ENCODE measurements at regions not wholly inside any gene's neighbourhood (a gene's known extent, or its start where the extent isn't known, plus 50 kb on each side); places are given as distances from the start of the nearest gene placed in this dataset.
"Not testable (repeated sequence)": the region's sequence is repeated elsewhere in the genome, so short reads cannot be mapped to it uniquely, and the experiment has no call there.

DNA sequence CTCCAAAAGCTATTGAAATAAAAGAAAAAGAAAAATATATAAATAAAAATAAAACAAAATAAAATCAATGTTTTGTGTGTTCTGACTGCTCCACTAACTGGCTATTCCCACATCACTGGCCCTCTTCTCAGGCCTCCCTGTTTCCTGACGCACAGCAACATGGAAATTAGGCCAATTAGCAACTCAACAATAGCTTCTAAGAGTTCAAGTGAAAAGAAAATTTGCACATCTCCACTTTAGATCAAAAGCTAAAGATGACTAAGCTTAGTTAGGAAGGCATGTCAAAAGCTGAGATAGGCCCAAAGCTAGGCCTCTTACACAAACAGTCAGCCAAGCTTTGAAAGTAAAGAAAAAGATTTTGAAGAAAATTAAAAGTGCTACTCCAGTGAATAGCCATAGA lies 200.8 kb downstream of the DUSP6 start:
- no peak for DNase-seq

GRCh38 chr12:89150789-89151188 lies 201.5 kb downstream of the DUSP6 start:
- not testable (repeated sequence) for DNase-seq

DNA sequence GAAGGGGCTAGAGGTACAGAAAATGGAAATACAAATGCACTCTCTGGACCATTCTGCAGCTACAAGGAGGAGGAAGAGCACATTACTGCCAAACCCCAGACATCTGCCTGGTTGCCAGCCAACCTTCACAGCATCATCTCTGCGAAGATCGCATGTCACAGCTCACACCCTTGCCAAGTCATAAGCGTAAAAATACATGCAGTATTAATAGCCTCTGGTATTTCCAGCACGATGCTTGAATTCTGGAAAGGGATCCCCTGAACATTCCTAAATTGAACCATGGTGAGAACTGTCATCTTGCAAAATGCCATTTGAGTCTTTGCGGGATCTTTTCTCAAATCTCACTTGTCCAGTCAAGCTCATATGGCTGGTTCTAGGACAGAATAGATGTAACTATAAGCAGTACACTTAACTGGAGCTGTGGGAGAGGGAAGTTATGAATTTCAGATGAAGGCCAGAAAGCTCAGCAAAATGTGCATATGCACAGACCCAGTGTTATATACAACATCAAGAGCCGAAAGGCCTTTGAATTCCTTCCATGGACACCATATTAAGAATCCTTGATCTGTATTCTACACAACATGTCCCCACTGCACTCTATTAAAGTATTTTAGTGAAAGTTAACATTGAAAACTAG lies 211.6 kb downstream of the DUSP6 start:
- no peak for DNase-seq

DNA sequence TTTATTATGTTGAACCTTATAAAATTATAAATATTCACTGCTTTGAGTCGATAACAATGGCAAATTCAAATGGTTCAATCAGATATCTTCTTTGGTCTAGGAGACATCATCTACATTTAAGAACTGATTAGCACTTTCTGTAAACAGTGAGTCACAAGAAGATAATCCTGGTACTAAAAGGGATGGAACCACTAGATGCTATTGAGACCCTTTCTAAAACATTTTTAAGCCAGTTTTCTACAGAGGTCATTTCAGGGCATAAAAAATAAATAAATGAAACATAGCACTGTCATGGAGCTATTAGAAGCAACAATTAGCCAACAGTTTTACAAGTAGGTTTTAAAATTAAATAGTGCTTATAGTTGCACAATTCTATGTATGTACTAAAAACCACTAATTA lies 212.2 kb downstream of the DUSP6 start:
- DNase-seq = no peak

DNA sequence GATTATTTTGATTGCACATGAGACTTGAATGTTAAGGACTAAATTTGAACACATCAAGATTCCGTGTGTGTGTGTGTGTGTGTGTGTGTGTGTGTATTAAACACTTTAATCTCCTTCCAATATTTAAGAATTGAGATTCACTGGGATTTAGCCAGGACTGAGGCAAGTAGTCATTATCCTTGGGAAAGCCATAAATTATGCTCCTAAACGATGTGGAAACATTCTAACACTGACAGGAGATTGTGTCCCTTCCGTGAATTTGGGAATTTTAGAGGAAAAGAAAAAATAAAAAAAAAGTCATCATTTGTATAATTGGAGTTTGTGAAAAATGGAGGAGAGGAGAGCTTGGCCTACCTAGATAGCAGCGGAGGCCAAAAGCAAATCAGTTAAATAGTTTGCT lies 212.9 kb downstream of the DUSP6 start:
- DNase-seq = no peak

DNA sequence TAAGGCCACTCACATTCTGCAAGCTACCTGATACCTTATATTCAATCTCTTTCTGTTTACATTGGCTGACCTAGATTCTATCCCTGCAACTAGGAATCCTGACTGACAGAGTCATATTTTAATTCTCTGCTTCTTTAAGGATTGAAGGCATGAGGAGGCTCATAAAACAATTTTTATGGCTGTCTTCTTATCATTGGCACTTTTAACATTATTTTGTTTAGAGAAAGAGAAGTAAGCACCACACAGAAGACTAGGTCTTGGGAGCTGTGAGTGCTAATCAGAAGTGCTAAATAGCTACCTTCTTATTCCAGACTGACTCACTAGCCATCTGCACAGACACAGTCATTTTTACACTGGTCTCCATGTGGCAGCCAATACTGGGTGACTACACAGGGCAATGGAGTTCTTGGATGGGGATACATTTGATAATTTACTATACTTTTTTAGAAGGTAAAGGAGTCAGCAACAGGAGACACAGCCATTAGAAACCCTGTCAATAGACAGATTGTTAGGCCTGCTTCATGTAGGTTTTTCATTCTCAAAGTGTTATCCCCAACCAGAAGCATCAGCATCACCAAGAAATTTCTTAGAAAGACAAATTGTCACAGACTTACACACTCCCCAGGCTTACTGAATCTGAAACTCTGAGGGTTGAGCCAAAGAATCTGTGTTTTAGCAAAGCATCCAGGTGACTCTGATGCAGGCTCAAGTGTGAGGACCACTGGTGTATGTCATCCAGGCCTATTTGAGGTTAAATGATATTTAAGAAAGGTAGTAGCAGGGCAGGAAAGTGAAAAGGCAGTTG lies 214.1 kb downstream of the DUSP6 start:
- DNase-seq = peak; percentile 37

GRCh38 chr12:89135976-89136634 lies 216.2 kb downstream of the DUSP6 start:
- DNase-seq = no peak

DNA sequence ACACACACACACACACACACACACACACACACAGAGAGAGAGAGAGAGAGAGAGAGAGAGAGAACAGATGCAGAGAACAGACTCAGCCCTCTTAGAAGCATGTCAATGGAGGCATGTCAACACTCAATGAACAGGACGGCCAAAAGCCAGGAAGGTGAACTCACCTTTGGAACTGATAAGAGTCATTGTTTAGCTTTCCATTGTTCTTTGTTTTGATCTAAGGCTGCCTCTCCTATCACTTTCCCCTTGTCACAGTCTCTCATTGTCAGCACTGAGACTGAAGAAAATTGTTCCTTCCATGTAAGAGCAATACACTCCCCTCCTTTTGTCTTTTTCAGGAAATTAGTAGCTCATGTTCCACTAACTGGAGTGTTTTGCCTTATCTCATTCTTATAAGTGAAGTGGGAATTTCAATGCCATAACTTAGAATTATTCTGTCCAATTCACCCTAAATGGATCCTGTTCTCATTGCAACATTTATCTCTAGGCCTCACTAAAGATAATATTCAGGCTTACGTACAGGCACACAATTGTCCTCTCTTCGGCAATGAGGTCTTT lies 218.0 kb downstream of the DUSP6 start:
- DNase-seq = no peak

- DNase-seq = no peak
Observed at GRCh38 chr12:89129167-89129870, 223.0 kb downstream of the DUSP6 start.

DNA sequence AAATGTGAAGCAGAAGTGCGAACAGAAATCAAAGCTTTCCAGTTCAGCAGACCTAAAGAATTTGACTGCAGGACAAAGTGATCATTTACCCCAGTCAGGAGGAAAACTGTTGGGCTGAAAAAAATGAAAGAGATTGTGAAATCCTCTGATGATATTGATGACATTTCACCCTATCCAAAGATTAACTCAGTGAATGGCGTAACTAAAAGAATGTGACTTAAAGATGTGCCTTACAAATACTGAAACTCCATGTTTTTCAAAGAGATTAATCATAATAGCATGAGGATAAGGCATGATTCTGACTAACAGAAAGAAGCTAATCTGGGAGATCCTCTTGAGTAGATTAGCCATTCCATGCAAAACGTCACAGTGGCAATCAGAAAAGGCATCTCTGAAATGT lies 225.6 kb downstream of the DUSP6 start:
- DNase-seq = no peak

- no peak for DNase-seq
Observed at GRCh38 chr12:89122852-89123251, 229.4 kb downstream of the DUSP6 start.

DNA sequence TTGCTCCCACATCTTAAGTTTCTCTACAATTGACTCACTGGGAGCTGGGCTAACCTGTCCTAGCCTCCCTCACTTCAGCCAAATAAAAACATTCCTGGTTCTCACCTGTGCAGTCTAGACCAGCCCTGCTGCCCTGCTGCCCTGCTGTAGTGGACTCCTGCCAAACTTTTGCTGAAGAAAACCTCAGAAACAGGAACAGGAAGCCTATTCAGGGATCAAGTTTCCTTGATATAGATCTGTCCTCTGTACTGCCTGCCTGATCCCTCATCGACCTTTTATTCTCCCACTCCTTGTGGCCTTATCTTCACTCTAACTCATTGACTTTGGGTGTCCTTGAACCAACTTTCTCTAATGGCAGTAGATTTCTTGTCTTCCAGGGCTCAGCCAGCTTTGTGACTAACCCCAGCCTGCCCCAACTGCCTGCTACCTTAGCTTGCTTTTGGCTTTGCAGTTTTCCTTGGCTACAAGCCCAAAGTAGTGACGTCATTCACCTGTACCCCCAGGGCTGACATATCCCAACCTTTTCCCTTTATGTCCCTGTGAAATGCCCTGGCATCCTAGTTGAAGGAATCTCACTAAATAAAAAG lies 234.8 kb downstream of the DUSP6 start:
- DNase-seq = no peak

DNA sequence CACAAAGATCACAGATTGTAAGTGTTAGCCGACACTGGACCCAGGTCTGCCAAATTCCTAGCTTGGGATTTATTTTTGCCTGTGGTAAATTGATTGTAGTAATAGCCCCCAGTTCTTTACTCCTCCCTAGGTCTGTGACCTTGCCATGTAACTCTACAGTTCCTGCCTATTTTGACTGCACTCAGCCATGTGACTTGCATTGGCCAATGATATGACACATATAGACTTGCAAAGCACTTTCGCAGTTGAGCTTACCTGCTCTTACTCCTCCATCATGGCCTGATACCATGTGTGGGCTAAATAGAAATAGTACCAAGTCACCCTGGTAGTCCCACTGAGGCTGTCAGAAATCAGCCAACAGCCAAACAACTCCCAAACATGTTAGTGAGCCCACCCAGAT lies 240.3 kb downstream of the DUSP6 start:
- DNase-seq = no peak

- no peak for DNase-seq
Observed at GRCh38 chr12:89108265-89108664, 244.0 kb downstream of the DUSP6 start.

DNA sequence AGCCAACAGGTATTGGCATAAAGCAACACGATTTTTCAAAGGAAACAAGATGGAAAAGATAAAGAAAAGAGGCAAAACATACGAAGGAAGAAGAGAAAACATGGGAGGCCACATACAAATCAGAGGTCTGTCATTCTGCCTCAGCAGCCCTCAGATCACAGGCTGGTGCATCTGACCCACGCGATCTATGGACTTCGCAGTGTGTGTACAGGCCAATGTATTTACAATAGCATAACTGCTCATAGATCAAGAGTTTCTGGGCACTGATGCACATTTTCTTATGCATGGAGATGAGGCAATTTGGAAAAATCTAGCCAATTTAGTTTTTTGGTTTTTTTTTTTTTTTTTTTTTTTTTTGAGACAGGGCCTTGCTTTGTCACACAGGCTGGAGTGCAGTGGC lies 245.4 kb downstream of the DUSP6 start:
- no peak for DNase-seq

DNA sequence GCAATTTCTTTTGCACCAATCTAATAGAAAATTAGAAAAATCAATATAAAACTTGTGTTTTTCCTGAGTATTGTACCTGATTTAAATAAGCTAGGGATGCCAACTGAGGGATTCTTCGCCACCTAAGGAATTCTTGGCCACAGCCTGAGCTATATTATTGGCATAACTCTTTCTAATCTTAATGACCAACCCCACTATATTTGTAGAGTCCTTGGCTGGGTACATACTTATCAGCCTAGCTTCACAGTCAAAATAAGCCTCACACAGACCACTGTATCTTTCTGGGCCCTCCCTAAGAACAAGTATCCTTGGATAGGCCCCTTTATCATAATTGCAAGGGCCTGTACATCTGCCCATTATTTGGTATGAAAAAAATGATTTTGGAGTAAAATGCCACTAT lies 247.1 kb downstream of the DUSP6 start:
- no peak for DNase-seq

GRCh38 chr12:89103831-89104230 lies 248.5 kb downstream of the DUSP6 start:
- DNase-seq = no peak

DNA sequence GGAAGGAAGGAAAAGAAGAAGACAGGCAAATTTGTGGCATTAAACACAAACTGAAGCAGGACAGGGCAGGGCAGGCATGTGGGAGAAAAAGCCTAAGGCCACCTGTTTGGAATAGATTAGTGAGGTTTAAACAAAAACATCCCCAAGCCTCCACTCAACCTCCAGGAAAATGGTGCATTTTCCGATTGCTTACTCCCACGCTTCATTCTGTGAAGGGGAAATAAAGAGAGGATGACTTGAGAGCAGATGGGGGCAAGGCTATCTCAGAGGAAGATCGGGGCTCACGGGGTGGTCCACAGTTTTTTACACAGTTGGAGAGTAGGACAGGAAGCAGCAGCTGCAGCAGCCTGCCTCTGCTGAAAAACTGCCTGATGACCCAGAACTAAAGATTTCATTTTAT lies 250.9 kb downstream of the DUSP6 start:
- no peak for DNase-seq

DNA sequence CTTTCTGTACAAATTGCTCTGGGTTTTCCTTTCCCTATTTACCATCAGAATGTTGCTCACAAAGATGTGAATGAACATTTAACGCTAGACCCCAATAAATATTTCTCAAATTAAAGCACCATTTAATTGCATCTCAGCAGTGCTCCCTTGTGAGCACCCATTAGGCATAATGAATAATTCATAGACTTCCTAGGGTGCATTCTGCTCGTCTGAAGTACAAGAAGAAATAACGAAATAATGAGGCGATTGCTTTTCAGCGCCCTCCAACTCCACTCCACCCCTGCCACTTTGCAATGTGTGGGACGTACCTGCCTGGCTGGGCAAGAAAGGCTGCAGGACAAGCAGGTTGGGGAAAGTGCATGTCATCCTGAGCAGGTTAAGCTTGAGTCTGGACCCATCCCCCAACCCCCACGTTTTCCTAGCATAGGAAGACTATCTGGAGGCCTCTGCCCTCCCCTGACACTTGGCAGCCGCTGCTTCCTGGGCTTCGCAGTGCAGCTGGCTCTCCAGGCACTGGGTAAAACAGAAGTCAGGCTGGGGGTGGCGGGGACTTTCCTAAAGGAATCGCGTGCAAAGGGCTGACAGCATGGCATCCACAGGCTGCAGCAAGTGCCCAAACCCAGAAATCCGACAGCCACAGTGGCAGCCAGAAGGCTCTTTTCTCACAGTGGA lies 253.7 kb downstream of the DUSP6 start:
- no peak for DNase-seq

GRCh38 chr12:89092297-89092696 lies 260.0 kb downstream of the DUSP6 start:
- DNase-seq = peak; percentile 38

DNA sequence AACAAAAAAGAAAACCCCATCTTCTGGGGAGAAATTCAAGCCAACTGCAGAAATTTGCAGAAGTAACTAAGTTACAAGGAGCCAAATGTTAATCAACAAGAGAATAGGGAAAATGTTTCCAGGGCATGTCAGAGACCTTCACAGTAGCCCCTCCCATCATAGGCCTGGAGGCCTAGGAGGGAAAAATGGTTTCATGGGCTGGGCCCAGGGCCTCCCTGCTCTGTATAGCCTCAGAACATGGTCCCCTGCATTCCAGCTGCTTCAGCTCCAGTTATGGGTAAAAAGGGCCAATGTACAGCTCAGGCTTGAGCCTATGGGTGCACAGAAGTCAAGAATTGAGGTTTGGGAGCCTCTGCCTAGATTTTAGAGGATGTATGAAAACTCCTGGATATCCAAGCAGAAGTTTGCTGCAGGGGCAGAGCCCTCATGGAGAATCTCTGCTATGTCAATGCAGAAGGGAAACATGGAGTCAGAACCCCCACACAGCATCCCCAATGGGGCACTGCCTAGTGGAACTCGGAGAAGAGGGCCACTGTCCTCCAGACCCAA lies 260.9 kb downstream of the DUSP6 start:
- no peak for DNase-seq

- no peak for DNase-seq
Observed at GRCh38 chr12:89089264-89089663, 263.0 kb downstream of the DUSP6 start.

Measured in stimulated activated CD8-positive, alpha-beta memory T cell treated with anti-CD3 and anti-CD28 coated beads, Interleukin-4, amount 100 ng/mL, for 48 hours (primary cell).